Dermis blood vessel endothelial cell (primary cell): ENCODE measurements at regions not wholly inside any gene's neighbourhood (a gene's known extent, or its start where the extent isn't known, plus 50 kb on each side); places are given as distances from the start of the nearest gene placed in this dataset.
A peak's percentile ranks its signal among the peaks of the same experiment; 100 is the strongest.

ENCODE experiments used
- DNase-seq: peaks from one replicate; pipeline ENCODE4 v3.0.0; 2010

- peak; percentile 89 for DNase-seq
These were observed 52.8 kb downstream of the FAM43A start for GRCh38 chr3:194738254-194739093.

- DNase-seq = peak; percentile 92
These were observed 54.0 kb downstream of the FAM43A start for GRCh38 chr3:194739498-194740284.

GRCh38 chr3:194740859-194741491, 55.3 kb downstream of the FAM43A start:
- DNase-seq = peak; percentile 97

- DNase-seq = peak; percentile 63
These were observed 56.2 kb downstream of the FAM43A start for GRCh38 chr3:194741916-194742315.

GRCh38 chr3:194744826-194745225, 59.1 kb downstream of the FAM43A start:
- DNase-seq = no peak

GRCh38 chr3:194745422-194746184, 59.9 kb downstream of the FAM43A start:
- DNase-seq = no peak

GRCh38 chr3:194748225-194748624, 62.5 kb downstream of the FAM43A start:
- no peak for DNase-seq

GRCh38 chr3:194749631-194750490, 64.2 kb downstream of the FAM43A start:
- peak; percentile 62 for DNase-seq

GRCh38 chr3:194750491-194750828, 64.8 kb downstream of the FAM43A start:
- DNase-seq = no peak

GRCh38 chr3:194755671-194756459, 70.2 kb downstream of the FAM43A start:
- DNase-seq = no peak

GRCh38 chr3:194756460-194756779, 70.7 kb downstream of the FAM43A start:
- peak; percentile 25 for DNase-seq

GRCh38 chr3:194756791-194757325, 71.2 kb downstream of the FAM43A start:
- DNase-seq = no peak

- no peak for DNase-seq
These were observed 72.0 kb downstream of the FAM43A start for GRCh38 chr3:194757647-194758061.

- no peak for DNase-seq
These were observed 73.0 kb downstream of the FAM43A start for GRCh38 chr3:194758716-194759115.

GRCh38 chr3:194760494-194761137, 74.9 kb downstream of the FAM43A start:
- no peak for DNase-seq

GRCh38 chr3:194761384-194761783, 75.7 kb downstream of the FAM43A start:
- no peak for DNase-seq

GRCh38 chr3:194766845-194767244, 81.2 kb downstream of the FAM43A start:
- no peak for DNase-seq

GRCh38 chr3:194767446-194768207, 81.9 kb downstream of the FAM43A start:
- DNase-seq = no peak

- DNase-seq = peak; percentile 11
These were observed 82.9 kb downstream of the FAM43A start for GRCh38 chr3:194768586-194768985.
